ENCODE measurements at regions not wholly inside any gene's neighbourhood (a gene's known extent, or its start where the extent isn't known, plus 50 kb on each side); places are given as distances from the start of the nearest gene placed in this dataset.

DNA sequence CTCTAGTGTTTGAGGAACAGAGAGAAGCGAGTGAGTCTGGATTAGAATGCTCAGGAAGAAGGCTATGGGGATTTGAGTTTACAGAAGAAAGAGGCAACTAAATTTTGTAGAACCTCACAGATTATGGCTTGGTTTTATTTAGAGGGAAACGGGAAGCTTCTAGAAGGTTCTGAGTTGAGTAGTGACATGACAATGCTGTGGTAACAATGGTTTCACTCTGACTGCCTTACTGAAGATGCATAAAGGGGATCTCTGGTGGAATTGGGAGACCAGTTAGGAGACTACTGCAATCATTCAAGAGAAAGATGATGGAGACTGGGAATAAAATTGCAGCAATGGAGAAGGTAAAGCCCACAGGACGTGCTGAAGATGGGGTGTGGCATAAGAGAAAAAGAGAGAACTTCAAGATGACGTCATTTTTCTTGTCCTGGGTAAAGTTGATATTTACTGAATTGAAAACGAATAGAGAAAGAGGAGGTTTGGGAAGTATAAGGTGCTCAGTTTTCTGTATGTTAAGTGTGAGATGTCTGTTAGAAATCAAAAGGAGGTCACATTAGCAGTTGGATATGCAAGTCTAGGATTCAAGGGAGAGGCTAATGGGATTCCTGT, 710.1 kb upstream of the NRSN1 start:
- TF ChIP-seq, protein P1, sequence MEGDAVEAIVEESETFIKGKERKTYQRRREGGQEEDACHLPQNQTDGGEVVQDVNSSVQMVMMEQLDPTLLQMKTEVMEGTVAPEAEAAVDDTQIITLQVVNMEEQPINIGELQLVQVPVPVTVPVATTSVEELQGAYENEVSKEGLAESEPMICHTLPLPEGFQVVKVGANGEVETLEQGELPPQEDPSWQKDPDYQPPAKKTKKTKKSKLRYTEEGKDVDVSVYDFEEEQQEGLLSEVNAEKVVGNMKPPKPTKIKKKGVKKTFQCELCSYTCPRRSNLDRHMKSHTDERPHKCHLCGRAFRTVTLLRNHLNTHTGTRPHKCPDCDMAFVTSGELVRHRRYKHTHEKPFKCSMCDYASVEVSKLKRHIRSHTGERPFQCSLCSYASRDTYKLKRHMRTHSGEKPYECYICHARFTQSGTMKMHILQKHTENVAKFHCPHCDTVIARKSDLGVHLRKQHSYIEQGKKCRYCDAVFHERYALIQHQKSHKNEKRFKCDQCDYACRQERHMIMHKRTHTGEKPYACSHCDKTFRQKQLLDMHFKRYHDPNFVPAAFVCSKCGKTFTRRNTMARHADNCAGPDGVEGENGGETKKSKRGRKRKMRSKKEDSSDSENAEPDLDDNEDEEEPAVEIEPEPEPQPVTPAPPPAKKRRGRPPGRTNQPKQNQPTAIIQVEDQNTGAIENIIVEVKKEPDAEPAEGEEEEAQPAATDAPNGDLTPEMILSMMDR (IDR thresholded peaks at IDR 0.05): no peak
- no peak for TF ChIP-seq POLR2A (IDR thresholded peaks at IDR 0.05)
